ENCODE measurements at regions not wholly inside any gene's neighbourhood (a gene's known extent, or its start where the extent isn't known, plus 50 kb on each side); places are given as distances from the start of the nearest gene placed in this dataset.
"Not testable (repeated sequence)": the region's sequence is repeated elsewhere in the genome, so short reads cannot be mapped to it uniquely, and the experiment has no call there.

GRCh38 chr10:108090476-108091215 is 926.1 kb upstream of the SORCS1 start:
- no peak for DNase-seq (ENCODE audit: low read depth in 4 of 4, low spot score in 3 of 4)

- DNase-seq (ENCODE audit: low read depth in 4 of 4, low spot score in 3 of 4) = no peak
Measured at GRCh38 chr10:108086502-108086901, 922.0 kb upstream of the SORCS1 start.

- no peak for DNase-seq (ENCODE audit: low read depth in 4 of 4, low spot score in 3 of 4)
Measured at GRCh38 chr10:108082596-108082995, 918.1 kb upstream of the SORCS1 start.

- DNase-seq (ENCODE audit: low read depth in 4 of 4, low spot score in 3 of 4) = no peak
Measured at GRCh38 chr10:108078263-108078662, 913.8 kb upstream of the SORCS1 start.

GRCh38 chr10:108072466-108072865 is 908.0 kb upstream of the SORCS1 start:
- DNase-seq (ENCODE audit: low read depth in 4 of 4, low spot score in 3 of 4) = no peak

GRCh38 chr10:108070789-108071188 is 906.3 kb upstream of the SORCS1 start:
- DNase-seq (ENCODE audit: low read depth in 4 of 4, low spot score in 3 of 4) = no peak

- DNase-seq (ENCODE audit: low read depth in 4 of 4, low spot score in 3 of 4) = no peak
Measured at GRCh38 chr10:108069096-108069495, 904.6 kb upstream of the SORCS1 start.

GRCh38 chr10:108064746-108065260 is 900.3 kb upstream of the SORCS1 start:
- no peak for DNase-seq (ENCODE audit: low read depth in 4 of 4, low spot score in 3 of 4)

- DNase-seq (ENCODE audit: low read depth in 4 of 4, low spot score in 3 of 4) = no peak
Measured at GRCh38 chr10:108060246-108060645, 895.7 kb upstream of the SORCS1 start.

- no peak for DNase-seq (ENCODE audit: low read depth in 4 of 4, low spot score in 3 of 4)
Measured at GRCh38 chr10:108055506-108055905, 891.0 kb upstream of the SORCS1 start.

GRCh38 chr10:108052981-108053380 is 888.5 kb upstream of the SORCS1 start:
- DNase-seq (ENCODE audit: low read depth in 4 of 4, low spot score in 3 of 4) = no peak

GRCh38 chr10:108051218-108051617 is 886.7 kb upstream of the SORCS1 start:
- DNase-seq (ENCODE audit: low read depth in 4 of 4, low spot score in 3 of 4) = no peak

- no peak for DNase-seq (ENCODE audit: low read depth in 4 of 4, low spot score in 3 of 4)
Measured at GRCh38 chr10:108050626-108051025, 886.1 kb upstream of the SORCS1 start.

- DNase-seq (ENCODE audit: low read depth in 4 of 4, low spot score in 3 of 4) = no peak
Measured at GRCh38 chr10:108049668-108050067, 885.2 kb upstream of the SORCS1 start.

GRCh38 chr10:108048898-108049297 is 884.4 kb upstream of the SORCS1 start:
- no peak for DNase-seq (ENCODE audit: low read depth in 4 of 4, low spot score in 3 of 4)

GRCh38 chr10:108039821-108040584 is 875.5 kb upstream of the SORCS1 start:
- DNase-seq (ENCODE audit: low read depth in 4 of 4, low spot score in 3 of 4) = no peak

- no peak for DNase-seq (ENCODE audit: low read depth in 4 of 4, low spot score in 3 of 4)
Measured at GRCh38 chr10:108037061-108037460, 872.6 kb upstream of the SORCS1 start.

- DNase-seq (ENCODE audit: low read depth in 4 of 4, low spot score in 3 of 4) = peak in 3 of 4 donors; percentile 4 to 10 (median 5)
Measured at GRCh38 chr10:108036265-108036664, 871.8 kb upstream of the SORCS1 start.

GRCh38 chr10:108034829-108035228 is 870.3 kb upstream of the SORCS1 start:
- no peak for DNase-seq (ENCODE audit: low read depth in 4 of 4, low spot score in 3 of 4)

GRCh38 chr10:108033518-108033917 is 869.0 kb upstream of the SORCS1 start:
- DNase-seq (ENCODE audit: low read depth in 4 of 4, low spot score in 3 of 4) = not testable (repeated sequence)

GRCh38 chr10:108031505-108031904 is 867.0 kb upstream of the SORCS1 start:
- DNase-seq (ENCODE audit: low read depth in 4 of 4, low spot score in 3 of 4) = no peak

GRCh38 chr10:108014902-108015177 is 850.3 kb upstream of the SORCS1 start:
- no peak for DNase-seq (ENCODE audit: low read depth in 4 of 4, low spot score in 3 of 4)
